ENCODE measurements at regions not wholly inside any gene's neighbourhood (a gene's known extent, or its start where the extent isn't known, plus 50 kb on each side); places are given as distances from the start of the nearest gene placed in this dataset.
A peak's percentile ranks its signal among the peaks of the same experiment; 100 is the strongest.

- no peak overlapping the region for H3K27ac Mint-ChIP-seq
- no peaks in the 10 kb centered on the region for H3K36me3 Mint-ChIP-seq
- Histone ChIP-seq H3K27ac (ENCODE audit: insufficient read depth, low read length, poor library complexity, severe bottlenecking) (no peak overlapping the region), H3K9me3 (ENCODE audit: control insufficient read depth in 2 of 2, low read length in 2 of 2) (no peaks in the 10 kb centered on the region), H3K4me3 (ENCODE audit: low read depth, low read length) (no peak overlapping the region), H3K36me3 (ENCODE audit: control insufficient read depth, insufficient read depth, low read length) (no peaks in the 10 kb centered on the region), H3K27me3 (ENCODE audit: control insufficient read depth, insufficient read depth, low read length) (no peaks in the 10 kb centered on the region), H3K4me1 (ENCODE audit: control insufficient read depth, insufficient read depth, low read length, poor library complexity, severe bottlenecking) (no peaks in the 10 kb centered on the region)
- H3K4me3 Mint-ChIP-seq = no peak overlapping the region
- ATAC-seq (ENCODE audit: low read depth in 2 of 2) (no peak), DNase-seq (no peak)
- H3K27me3 Mint-ChIP-seq = peaks cover 5% of the 10 kb centered on the region
- peaks cover 0 to 2% (median 0%) of the 10 kb centered on the region in 7 donors for H3K9me3 Mint-ChIP-seq
- no peaks in the 10 kb centered on the region for H3K4me1 Mint-ChIP-seq
Observed at GRCh38 chr5:158492841-158493242, 606.9 kb downstream of the EBF1 start.

- Mint-ChIP-seq H3K4me1 (no peaks in the 10 kb centered on the region), H3K36me3 (no peaks in the 10 kb centered on the region), H3K4me3 (no peak overlapping the region), H3K27ac (no peak overlapping the region), H3K9me3 (peaks cover 0 to 2% (median 0%) of the 10 kb centered on the region in 7 donors), H3K27me3 (peaks cover 5% of the 10 kb centered on the region)
- H3K9me3 ChIP-seq (ENCODE audit: control insufficient read depth in 2 of 2, low read length in 2 of 2) = no peaks in the 10 kb centered on the region
- H3K4me1 ChIP-seq (ENCODE audit: control insufficient read depth, insufficient read depth, low read length, poor library complexity, severe bottlenecking) = no peaks in the 10 kb centered on the region
- H3K27me3 ChIP-seq (ENCODE audit: control insufficient read depth, insufficient read depth, low read length) = no peaks in the 10 kb centered on the region
- DNase-seq = no peak
- no peaks in the 10 kb centered on the region for H3K36me3 ChIP-seq (ENCODE audit: control insufficient read depth, insufficient read depth, low read length)
- H3K27ac ChIP-seq (ENCODE audit: insufficient read depth, low read length, poor library complexity, severe bottlenecking) = no peak overlapping the region
- ATAC-seq (ENCODE audit: low read depth in 2 of 2) = no peak
- no peak overlapping the region for H3K4me3 ChIP-seq (ENCODE audit: low read depth, low read length)
Observed at GRCh38 chr5:158492136-158492535, 607.6 kb downstream of the EBF1 start.

GRCh38 chr5:158487664-158488063 lies 612.1 kb downstream of the EBF1 start:
- Histone ChIP-seq H3K4me3 (ENCODE audit: low read depth, low read length) (no peak overlapping the region), H3K27ac (ENCODE audit: insufficient read depth, low read length, poor library complexity, severe bottlenecking) (no peak overlapping the region), H3K9me3 (ENCODE audit: control insufficient read depth in 2 of 2, low read length in 2 of 2) (no peaks in the 10 kb centered on the region), H3K27me3 (ENCODE audit: control insufficient read depth, insufficient read depth, low read length) (peaks cover 3% of the 10 kb centered on the region), H3K36me3 (ENCODE audit: control insufficient read depth, insufficient read depth, low read length) (no peaks in the 10 kb centered on the region), H3K4me1 (ENCODE audit: control insufficient read depth, insufficient read depth, low read length, poor library complexity, severe bottlenecking) (no peaks in the 10 kb centered on the region)
- Mint-ChIP-seq H3K27ac (peak overlapping the region in 1 of 3 donors; percentile 49), H3K9me3 (peaks cover 0 to 4% (median 0%) of the 10 kb centered on the region in 7 donors), H3K27me3 (peaks cover 9% of the 10 kb centered on the region), H3K36me3 (no peaks in the 10 kb centered on the region), H3K4me1 (no peaks in the 10 kb centered on the region), H3K4me3 (no peak overlapping the region)
- DNase-seq (no peak), ATAC-seq (ENCODE audit: low read depth in 2 of 2) (no peak)

DNA sequence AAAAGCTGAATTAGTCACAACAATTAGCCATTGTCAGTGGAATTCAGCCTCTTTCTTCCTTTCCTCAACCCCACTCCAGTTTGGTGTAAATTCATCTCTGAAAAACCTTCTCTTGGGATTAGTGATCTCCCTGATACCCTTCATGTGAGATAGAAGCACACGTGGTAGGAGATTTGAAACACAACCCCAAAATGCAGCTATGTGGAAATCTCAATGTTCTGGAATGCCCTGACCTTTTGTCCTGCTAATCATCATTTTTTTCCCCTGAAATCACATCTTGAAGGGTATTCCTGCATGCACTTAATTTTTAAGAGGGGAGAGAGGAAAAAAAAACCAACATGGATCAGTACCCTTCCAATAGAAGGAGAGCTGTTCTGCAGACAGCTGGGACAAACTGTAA lies 612.6 kb downstream of the EBF1 start:
- Mint-ChIP-seq H3K27ac (peak overlapping the region in 1 of 3 donors; percentile 49), H3K4me3 (no peak overlapping the region), H3K4me1 (no peaks in the 10 kb centered on the region), H3K36me3 (no peaks in the 10 kb centered on the region), H3K27me3 (peaks cover 13% of the 10 kb centered on the region), H3K9me3 (peaks cover 0 to 4% (median 0%) of the 10 kb centered on the region in 7 donors)
- no peak for ATAC-seq (ENCODE audit: low read depth in 2 of 2)
- H3K27me3 ChIP-seq (ENCODE audit: control insufficient read depth, insufficient read depth, low read length) = peaks cover 3% of the 10 kb centered on the region
- no peak for DNase-seq
- H3K9me3 ChIP-seq (ENCODE audit: control insufficient read depth in 2 of 2, low read length in 2 of 2) = no peaks in the 10 kb centered on the region
- no peaks in the 10 kb centered on the region for H3K36me3 ChIP-seq (ENCODE audit: control insufficient read depth, insufficient read depth, low read length)
- no peak overlapping the region for H3K27ac ChIP-seq (ENCODE audit: insufficient read depth, low read length, poor library complexity, severe bottlenecking)
- H3K4me3 ChIP-seq (ENCODE audit: low read depth, low read length) = no peak overlapping the region
- no peaks in the 10 kb centered on the region for H3K4me1 ChIP-seq (ENCODE audit: control insufficient read depth, insufficient read depth, low read length, poor library complexity, severe bottlenecking)

- Mint-ChIP-seq H3K27me3 (peaks cover 13% of the 10 kb centered on the region), H3K4me1 (no peaks in the 10 kb centered on the region), H3K9me3 (peaks cover 0 to 4% (median 0%) of the 10 kb centered on the region in 7 donors), H3K36me3 (no peaks in the 10 kb centered on the region), H3K4me3 (no peak overlapping the region), H3K27ac (peak overlapping the region in 1 of 3 donors; percentile 64)
- Histone ChIP-seq H3K36me3 (ENCODE audit: control insufficient read depth, insufficient read depth, low read length) (no peaks in the 10 kb centered on the region), H3K4me1 (ENCODE audit: control insufficient read depth, insufficient read depth, low read length, poor library complexity, severe bottlenecking) (no peaks in the 10 kb centered on the region), H3K4me3 (ENCODE audit: low read depth, low read length) (no peak overlapping the region), H3K27me3 (ENCODE audit: control insufficient read depth, insufficient read depth, low read length) (peaks cover 3% of the 10 kb centered on the region), H3K9me3 (ENCODE audit: control insufficient read depth in 2 of 2, low read length in 2 of 2) (no peaks in the 10 kb centered on the region), H3K27ac (ENCODE audit: insufficient read depth, low read length, poor library complexity, severe bottlenecking) (no peak overlapping the region)
- no peak for ATAC-seq (ENCODE audit: low read depth in 2 of 2)
- no peak for DNase-seq
Observed at GRCh38 chr5:158486566-158486965, 613.1 kb downstream of the EBF1 start.

DNA sequence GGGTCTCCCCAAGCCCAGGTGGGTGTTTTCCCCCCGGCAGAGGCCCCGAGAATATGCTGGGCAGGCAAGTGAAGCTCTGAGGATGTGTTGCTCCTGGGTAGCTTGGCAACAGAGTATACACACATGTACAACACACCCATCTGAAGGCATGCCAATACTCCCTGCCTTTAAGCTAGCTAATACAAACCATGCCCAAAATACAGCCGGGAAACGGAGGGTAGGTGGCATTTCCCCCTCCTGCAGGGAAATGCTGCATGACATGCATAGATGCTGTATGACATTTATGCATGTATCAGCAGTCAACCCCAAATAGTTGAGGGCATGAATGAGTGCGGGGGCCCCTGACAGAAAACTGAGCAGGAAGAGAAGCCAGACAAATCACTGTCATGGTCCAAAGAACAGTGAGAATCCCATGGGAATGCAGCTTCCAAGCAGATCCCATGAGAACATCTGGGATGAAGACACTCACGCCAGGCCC lies 614.1 kb downstream of the EBF1 start:
- Mint-ChIP-seq H3K27me3 (peaks cover 13% of the 10 kb centered on the region), H3K36me3 (no peaks in the 10 kb centered on the region), H3K27ac (no peak overlapping the region), H3K4me3 (no peak overlapping the region), H3K9me3 (peaks cover 0 to 4% (median 0%) of the 10 kb centered on the region in 7 donors), H3K4me1 (no peaks in the 10 kb centered on the region)
- no peak overlapping the region for H3K27ac ChIP-seq (ENCODE audit: insufficient read depth, low read length, poor library complexity, severe bottlenecking)
- DNase-seq (no peak), ATAC-seq (ENCODE audit: low read depth in 2 of 2) (no peak)
- no peak overlapping the region for H3K4me3 ChIP-seq (ENCODE audit: low read depth, low read length)
- no peaks in the 10 kb centered on the region for H3K36me3 ChIP-seq (ENCODE audit: control insufficient read depth, insufficient read depth, low read length)
- H3K9me3 ChIP-seq (ENCODE audit: control insufficient read depth in 2 of 2, low read length in 2 of 2) = no peaks in the 10 kb centered on the region
- peaks cover 3% of the 10 kb centered on the region for H3K27me3 ChIP-seq (ENCODE audit: control insufficient read depth, insufficient read depth, low read length)
- H3K4me1 ChIP-seq (ENCODE audit: control insufficient read depth, insufficient read depth, low read length, poor library complexity, severe bottlenecking) = no peaks in the 10 kb centered on the region

DNA sequence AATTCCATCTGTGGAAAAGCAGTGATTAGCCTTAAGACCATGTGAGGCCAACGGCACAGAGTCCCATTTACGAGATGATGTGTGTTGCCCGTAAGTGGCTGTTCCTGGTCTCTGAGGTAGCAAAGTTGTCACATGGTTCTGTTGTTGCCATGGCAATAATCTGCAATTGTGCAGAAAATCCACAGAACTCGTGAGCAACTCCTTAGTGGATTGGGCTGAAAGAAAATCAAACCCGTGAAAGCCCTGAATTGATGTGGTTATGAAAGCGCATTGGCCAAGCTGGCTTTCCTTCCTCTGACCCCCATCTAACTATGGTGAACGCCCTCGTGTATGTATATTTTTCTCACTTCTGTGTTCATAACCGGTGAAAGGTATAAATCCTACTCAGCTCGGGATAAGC lies 614.7 kb downstream of the EBF1 start:
- H3K27me3 Mint-ChIP-seq = peaks cover 13% of the 10 kb centered on the region
- H3K4me3 Mint-ChIP-seq = no peak overlapping the region

GRCh38 chr5:158484150-158484549 lies 615.6 kb downstream of the EBF1 start:
- ATAC-seq (ENCODE audit: low read depth in 2 of 2) (no peak), DNase-seq (no peak)
- Mint-ChIP-seq H3K27me3 (peaks cover 13% of the 10 kb centered on the region), H3K36me3 (no peaks in the 10 kb centered on the region), H3K4me3 (no peak overlapping the region), H3K4me1 (no peaks in the 10 kb centered on the region), H3K27ac (no peak overlapping the region), H3K9me3 (peaks cover 0 to 4% (median 0%) of the 10 kb centered on the region in 7 donors)
- Histone ChIP-seq H3K4me1 (ENCODE audit: control insufficient read depth, insufficient read depth, low read length, poor library complexity, severe bottlenecking) (no peaks in the 10 kb centered on the region), H3K36me3 (ENCODE audit: control insufficient read depth, insufficient read depth, low read length) (no peaks in the 10 kb centered on the region), H3K27me3 (ENCODE audit: control insufficient read depth, insufficient read depth, low read length) (peaks cover 3% of the 10 kb centered on the region), H3K4me3 (ENCODE audit: low read depth, low read length) (no peak overlapping the region), H3K27ac (ENCODE audit: insufficient read depth, low read length, poor library complexity, severe bottlenecking) (no peak overlapping the region), H3K9me3 (ENCODE audit: control insufficient read depth in 2 of 2, low read length in 2 of 2) (no peaks in the 10 kb centered on the region)

More for the DNA sequence above, 614.7 kb downstream of the EBF1 start:
- H3K36me3 ChIP-seq (ENCODE audit: control insufficient read depth, insufficient read depth, low read length) = no peaks in the 10 kb centered on the region
- H3K27me3 ChIP-seq (ENCODE audit: control insufficient read depth, insufficient read depth, low read length) = peaks cover 3% of the 10 kb centered on the region
- H3K4me3 ChIP-seq (ENCODE audit: low read depth, low read length) = no peak overlapping the region
- DNase-seq (no peak), ATAC-seq (ENCODE audit: low read depth in 2 of 2) (no peak)
- Mint-ChIP-seq H3K4me1 (no peaks in the 10 kb centered on the region), H3K27ac (no peak overlapping the region), H3K36me3 (no peaks in the 10 kb centered on the region), H3K9me3 (peaks cover 0 to 4% (median 0%) of the 10 kb centered on the region in 7 donors)
- no peaks in the 10 kb centered on the region for H3K9me3 ChIP-seq (ENCODE audit: control insufficient read depth in 2 of 2, low read length in 2 of 2)
- H3K27ac ChIP-seq (ENCODE audit: insufficient read depth, low read length, poor library complexity, severe bottlenecking) = no peak overlapping the region
- H3K4me1 ChIP-seq (ENCODE audit: control insufficient read depth, insufficient read depth, low read length, poor library complexity, severe bottlenecking) = no peaks in the 10 kb centered on the region

Measured in CD4-positive, CD25-positive, alpha-beta regulatory T cell (primary cell).